Dermis microvascular lymphatic vessel endothelial cell (primary cell): ENCODE measurements at regions not wholly inside any gene's neighbourhood (a gene's known extent, or its start where the extent isn't known, plus 50 kb on each side); places are given as distances from the start of the nearest gene placed in this dataset.

Experiments
- DNase-seq, 2 donors: peaks; one replicate each; pipeline versions ENCODE4 v3.0.0 to v3.0.0-alpha.2; 2010; ENCODE audit warnings: low read depth in 2 of 2

DNA sequence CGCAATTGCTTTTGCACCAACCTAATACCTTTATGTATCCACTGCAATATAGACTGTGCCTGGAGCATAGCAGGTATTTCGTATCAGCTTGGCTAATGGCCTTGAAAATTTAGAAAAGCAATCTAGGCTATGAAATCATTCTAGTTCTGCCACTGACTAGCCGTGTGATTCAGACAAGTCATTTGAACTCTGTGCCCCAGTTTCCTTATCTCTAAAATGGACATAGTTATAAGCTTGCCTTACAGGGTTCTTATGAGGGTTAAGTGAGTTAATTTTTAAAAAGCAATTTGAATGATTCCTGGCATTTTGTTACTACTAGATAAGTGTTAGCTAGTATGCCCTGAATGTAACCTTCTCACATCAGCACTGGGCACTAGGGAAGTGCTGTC is 80.5 kb upstream of the PUM3 start:
- DNase-seq = no peak

DNA sequence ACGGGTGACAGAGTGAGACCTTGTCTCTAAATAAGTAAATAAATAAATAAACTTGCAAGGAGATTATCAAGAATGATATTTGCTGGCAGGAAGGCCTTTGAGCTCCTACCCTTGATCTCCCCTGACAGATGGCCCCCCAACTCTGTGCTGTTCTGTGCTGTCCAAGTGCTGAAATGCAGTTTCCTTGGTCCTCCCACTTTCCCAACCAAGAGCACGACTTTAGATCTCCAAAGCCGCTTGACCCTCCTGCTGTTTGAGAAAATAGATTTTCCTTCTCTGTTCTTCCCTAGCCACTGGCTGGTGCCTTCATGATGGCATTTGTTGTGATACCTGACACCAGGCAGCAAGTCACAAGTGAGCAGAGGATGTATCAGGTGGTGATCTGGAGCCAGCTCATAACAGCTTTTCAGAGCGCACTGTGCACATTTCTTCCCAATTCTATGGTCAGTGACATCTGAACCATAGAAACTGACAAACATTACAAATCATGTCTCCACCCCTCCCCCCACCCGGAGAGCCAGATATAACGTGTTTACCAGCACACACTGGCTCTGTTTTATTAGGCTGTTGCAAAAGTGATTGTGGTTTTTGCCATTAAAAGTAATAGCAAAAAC is 80.0 kb upstream of the PUM3 start:
- DNase-seq = no peak

DNA sequence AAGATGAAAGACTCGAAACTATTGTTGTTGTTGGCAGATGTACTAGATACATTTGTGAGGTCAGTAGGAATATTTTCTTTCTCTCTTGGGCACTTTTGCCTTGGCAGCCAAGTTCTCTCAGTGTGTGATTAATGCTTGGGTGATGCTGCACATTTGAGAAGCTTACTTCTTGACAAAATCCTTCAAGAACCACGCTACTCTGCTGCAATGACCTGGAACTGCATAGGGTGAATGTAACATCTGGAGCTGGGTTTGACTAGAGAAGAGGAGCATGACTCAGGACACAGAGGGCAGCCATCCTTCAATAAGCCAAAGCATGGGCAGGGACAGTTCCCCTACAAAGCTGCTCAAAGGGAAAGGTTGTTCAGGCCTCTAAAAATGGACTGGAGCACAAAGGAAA is 75.5 kb upstream of the PUM3 start:
- peak in 1 of 2 donors; percentile 4 for DNase-seq

DNA sequence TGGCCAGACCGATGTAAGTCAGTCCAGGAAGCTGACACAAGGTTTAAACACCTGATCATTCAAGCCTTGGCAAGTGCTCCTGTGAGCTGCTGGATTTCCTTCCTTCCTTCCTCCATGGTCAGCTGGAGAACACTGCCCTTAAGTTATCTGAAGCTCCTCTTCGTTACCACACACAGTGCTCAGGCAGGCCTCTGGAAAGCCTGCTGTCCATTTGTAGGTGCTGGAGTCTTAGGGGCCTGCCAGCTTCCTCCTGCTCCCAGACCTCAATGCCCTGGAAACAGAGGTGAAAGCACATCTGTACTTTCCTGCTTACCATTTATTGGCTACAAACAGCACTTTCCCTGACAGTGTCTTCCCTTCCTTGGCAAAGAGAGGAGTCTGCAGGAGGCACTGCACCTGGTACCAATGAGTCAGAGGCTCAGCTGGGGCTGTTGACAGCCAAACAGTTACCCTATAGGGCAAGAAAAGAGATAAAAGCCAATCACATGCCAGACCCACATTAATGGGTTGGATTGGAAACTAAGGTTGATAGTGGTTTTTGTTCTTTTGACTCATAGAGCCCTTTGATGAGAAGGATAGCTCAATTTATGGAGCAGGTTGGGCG is 72.6 kb upstream of the PUM3 start:
- DNase-seq = peak; percentile 4 to 33

DNA sequence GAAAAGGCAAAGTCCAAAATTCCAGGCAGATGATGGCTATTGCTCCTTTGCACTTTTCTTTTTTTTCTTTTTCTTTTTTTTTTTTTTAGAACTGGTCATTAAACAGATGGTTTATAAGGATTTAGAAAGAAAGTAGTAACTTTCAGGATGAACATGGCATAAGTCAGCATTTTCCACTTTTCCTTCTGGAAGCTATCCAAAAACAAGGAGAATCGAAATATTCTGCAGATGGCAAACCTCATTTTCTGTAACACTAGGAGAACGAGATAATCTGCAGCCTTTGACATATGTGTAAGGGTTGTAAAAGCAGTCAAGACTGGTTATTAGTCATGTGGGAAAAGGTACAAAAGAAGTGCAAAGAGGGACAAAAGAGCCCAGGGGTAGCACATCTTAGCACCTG is 69.1 kb upstream of the PUM3 start:
- no peak for DNase-seq

DNA sequence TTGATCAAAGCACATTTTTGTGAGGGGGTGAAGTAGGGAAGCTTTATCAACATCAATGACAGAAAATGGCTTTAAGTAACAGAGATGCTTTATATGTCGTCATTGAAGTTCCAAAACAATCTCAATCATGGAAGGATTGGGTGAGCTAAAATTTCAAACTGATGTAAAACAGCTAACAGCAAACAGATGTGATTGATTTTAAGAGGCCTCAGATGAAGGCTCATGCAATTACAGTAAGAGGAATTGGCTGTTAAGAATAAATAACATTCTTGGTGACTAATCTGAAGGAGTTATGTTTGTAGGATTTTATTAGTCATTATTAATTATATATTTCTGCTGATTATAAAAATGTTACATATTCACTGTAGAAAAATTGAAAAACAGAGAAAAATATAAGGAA is 63.5 kb upstream of the PUM3 start:
- no peak for DNase-seq

DNA sequence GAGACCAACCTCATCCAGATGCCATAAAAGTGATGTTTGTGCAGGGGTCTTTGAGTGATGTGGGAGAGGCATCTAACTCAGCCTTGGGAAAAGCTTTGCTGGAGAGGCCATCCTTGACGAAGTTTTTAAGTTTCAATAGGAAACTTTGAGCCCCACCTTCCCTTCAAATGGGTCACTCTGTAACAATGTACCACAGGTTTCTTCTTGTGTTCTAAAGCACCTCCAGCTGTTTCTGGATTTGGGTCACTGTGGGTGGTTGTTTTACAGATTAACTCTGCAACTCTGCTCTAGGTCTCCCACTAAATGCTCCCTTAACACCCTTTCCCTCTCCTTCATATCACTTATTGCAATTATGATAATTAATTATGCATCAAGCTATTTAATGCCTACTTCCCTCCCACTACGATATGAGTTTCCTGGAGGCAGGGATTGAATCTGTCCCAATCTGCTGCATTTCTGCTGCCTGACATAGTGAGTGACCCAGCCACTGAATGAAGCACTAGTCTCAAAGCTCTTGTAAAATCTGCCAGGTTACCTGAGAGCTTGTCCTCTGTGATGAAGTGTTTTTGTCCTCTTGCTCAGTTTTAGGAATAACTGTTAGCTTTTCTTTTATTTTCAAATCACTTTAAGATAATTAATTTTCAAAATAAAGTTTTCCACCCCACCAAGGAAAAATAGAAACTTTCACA is 60.5 kb upstream of the PUM3 start:
- DNase-seq = no peak
